Uterus (tissue), 2 donors: ENCODE measurements at regions not wholly inside any gene's neighbourhood (a gene's known extent, or its start where the extent isn't known, plus 50 kb on each side); places are given as distances from the start of the nearest gene placed in this dataset.
A peak's percentile ranks its signal among the peaks of the same experiment; 100 is the strongest.

Experiments used
- CTCF ChIP-seq, 4 experiments: fragments of 200-600 bp in 2 of 4; fragments of 450-650 bp in 2 of 4; sonication (generic) in 2 of 4; IDR thresholded peaks; one replicate each; pipeline ENCODE4 v1.5.1; 2016 to 2019; ENCODE audit warnings: antibody characterized with exemption in 4 of 4, mild to moderate bottlenecking in 2 of 4, moderate library complexity in 1 of 4
- POLR2A ChIP-seq, 2 donors: fragments of 450-650 bp; IDR thresholded peaks; one replicate each; pipeline ENCODE4 v1.6.1; 2016; ENCODE audit warnings: antibody characterized with exemption in 2 of 2, mild to moderate bottlenecking in 1 of 2, moderate library complexity in 1 of 2

DNA sequence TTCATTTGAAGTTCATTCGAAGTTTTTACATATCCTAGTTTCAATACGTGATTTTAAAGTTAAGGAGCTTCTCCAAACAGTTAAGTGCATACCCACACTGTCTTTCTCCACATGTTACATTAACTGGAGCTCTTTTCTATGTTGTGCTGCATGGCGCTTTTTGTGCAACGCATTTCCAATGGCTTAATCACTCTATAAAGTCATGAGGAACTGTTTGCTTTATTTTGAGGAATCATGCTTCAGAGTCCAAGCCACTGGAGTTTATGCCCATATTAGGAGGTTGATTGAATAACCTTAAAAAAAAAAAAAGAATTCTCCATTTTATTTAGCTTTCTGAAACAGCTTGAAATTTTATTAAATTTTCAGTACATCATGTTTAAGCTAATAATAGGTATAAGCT is 109.4 kb upstream of the MBNL1 start:
- peak; percentile 41 to 67 for TF ChIP-seq POLR2A (IDR thresholded peaks at IDR 0.05)
- no peak for TF ChIP-seq CTCF (IDR thresholded peaks at IDR 0.05)
